HG02759 (cell line): ENCODE measurements at regions not wholly inside any gene's neighbourhood (a gene's known extent, or its start where the extent isn't known, plus 50 kb on each side); places are given as distances from the start of the nearest gene placed in this dataset.
"Not testable (repeated sequence)": the region's sequence is repeated elsewhere in the genome, so short reads cannot be mapped to it uniquely, and the experiment has no call there.

ENCODE experiments used
- ATAC-seq: cut with Tn5 transposase; IDR thresholded peaks from one replicate; pipeline ENCODE4 v1.9.1; 2021; ENCODE audit warnings: mild to moderate bottlenecking, moderate library complexity; ENCODE audit not compliant: unreplicated experiment

GRCh38 chr3:116984301-116984700 is 274.7 kb downstream of the TUSC7 start:
- no peak for ATAC-seq

- no peak for ATAC-seq
Observed at GRCh38 chr3:116994351-116994879, 284.8 kb downstream of the TUSC7 start.

- no peak for ATAC-seq
Observed at GRCh38 chr3:117003501-117003900, 293.9 kb downstream of the TUSC7 start.

GRCh38 chr3:117005274-117005673 is 295.7 kb downstream of the TUSC7 start:
- ATAC-seq, result no peak

- ATAC-seq, result no peak
Observed at GRCh38 chr3:117005911-117006522, 296.4 kb downstream of the TUSC7 start.

- no peak for ATAC-seq
Observed at GRCh38 chr3:117010318-117010717, 300.7 kb downstream of the TUSC7 start.

GRCh38 chr3:117011687-117012250 is 302.2 kb downstream of the TUSC7 start:
- no peak for ATAC-seq

- no peak for ATAC-seq
Observed at GRCh38 chr3:117016378-117016777, 306.8 kb downstream of the TUSC7 start.

GRCh38 chr3:117017135-117017894 is 307.7 kb downstream of the TUSC7 start:
- peak; percentile 80 for ATAC-seq

- no peak for ATAC-seq
Observed at GRCh38 chr3:117018655-117019054, 309.1 kb downstream of the TUSC7 start.

GRCh38 chr3:117019082-117019713 is 309.6 kb downstream of the TUSC7 start:
- ATAC-seq, result peak; percentile 63

GRCh38 chr3:117026401-117026800 is 316.8 kb downstream of the TUSC7 start:
- no peak for ATAC-seq

GRCh38 chr3:117035745-117036144 is 326.2 kb downstream of the TUSC7 start:
- no peak for ATAC-seq

- ATAC-seq, result no peak
Observed at GRCh38 chr3:117036259-117036799, 326.8 kb downstream of the TUSC7 start.

GRCh38 chr3:117045143-117045542 is 335.6 kb downstream of the TUSC7 start:
- ATAC-seq, result no peak

- no peak for ATAC-seq
Observed at GRCh38 chr3:117047951-117048705, 338.5 kb downstream of the TUSC7 start.

GRCh38 chr3:117052395-117052794 is 342.8 kb downstream of the TUSC7 start:
- no peak for ATAC-seq

- no peak for ATAC-seq
Observed at GRCh38 chr3:117054556-117054955, 345.0 kb downstream of the TUSC7 start.

GRCh38 chr3:117056946-117057345 is 347.4 kb downstream of the TUSC7 start:
- ATAC-seq, result not testable (repeated sequence)
